ENCODE measurements at regions not wholly inside any gene's neighbourhood (a gene's known extent, or its start where the extent isn't known, plus 50 kb on each side); places are given as distances from the start of the nearest gene placed in this dataset.

DNA sequence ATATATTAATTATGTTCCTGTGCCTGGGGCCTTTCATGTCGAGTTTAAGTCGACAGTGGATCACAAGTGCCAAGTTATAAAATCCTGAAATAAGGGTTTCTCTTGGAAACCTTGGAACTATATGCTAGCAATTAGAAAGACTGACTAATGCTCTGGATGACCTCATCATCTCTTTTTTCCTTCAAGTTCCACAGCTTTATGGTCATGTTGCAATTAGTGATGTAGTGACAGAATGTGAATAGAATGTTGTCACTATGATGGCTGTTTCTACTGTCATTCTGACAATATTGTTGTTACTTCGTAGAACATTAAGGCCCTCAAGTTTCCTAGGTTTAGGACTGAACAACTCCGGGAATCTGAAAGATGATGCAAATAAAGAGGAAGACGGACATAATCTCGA is 368.0 kb upstream of the SEMA6A start:
- Histone ChIP-seq H3K4me1 (no peaks in the 10 kb centered on the region), H3K4me3 (no peak overlapping the region), H3K36me3 (no peaks in the 10 kb centered on the region), H3K27ac (no peak overlapping the region), H3K9me3 (no peaks in the 10 kb centered on the region), H3K27me3 (no peaks in the 10 kb centered on the region)
- no peak for DNase-seq
- TF ChIP-seq POLR2A (IDR thresholded peaks at IDR 0.05) = no peak
- TF ChIP-seq, protein P1, sequence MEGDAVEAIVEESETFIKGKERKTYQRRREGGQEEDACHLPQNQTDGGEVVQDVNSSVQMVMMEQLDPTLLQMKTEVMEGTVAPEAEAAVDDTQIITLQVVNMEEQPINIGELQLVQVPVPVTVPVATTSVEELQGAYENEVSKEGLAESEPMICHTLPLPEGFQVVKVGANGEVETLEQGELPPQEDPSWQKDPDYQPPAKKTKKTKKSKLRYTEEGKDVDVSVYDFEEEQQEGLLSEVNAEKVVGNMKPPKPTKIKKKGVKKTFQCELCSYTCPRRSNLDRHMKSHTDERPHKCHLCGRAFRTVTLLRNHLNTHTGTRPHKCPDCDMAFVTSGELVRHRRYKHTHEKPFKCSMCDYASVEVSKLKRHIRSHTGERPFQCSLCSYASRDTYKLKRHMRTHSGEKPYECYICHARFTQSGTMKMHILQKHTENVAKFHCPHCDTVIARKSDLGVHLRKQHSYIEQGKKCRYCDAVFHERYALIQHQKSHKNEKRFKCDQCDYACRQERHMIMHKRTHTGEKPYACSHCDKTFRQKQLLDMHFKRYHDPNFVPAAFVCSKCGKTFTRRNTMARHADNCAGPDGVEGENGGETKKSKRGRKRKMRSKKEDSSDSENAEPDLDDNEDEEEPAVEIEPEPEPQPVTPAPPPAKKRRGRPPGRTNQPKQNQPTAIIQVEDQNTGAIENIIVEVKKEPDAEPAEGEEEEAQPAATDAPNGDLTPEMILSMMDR (IDR thresholded peaks at IDR 0.05) = no peak

DNA sequence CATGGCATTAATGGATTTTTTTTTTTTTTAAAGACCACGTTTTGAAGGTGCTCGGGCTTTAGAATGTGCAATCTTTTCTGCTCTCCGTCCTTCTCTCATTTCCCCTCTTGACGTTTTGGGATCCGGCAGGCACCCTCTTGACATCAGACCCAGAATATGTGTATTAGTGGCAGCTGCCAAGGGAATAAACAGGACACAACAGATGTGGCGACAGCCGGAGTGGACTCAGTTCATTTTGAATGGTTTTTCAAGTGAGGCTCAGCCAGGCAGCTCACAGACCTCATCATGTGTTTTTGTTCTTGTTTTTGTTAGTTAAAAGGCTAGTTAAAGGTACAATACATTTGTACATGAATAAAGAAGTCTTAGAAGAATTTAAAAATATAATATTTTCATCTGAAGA is 365.0 kb upstream of the SEMA6A start:
- H3K4me1 ChIP-seq = no peaks in the 10 kb centered on the region
- H3K27me3 ChIP-seq = no peaks in the 10 kb centered on the region
- H3K27ac ChIP-seq = no peak overlapping the region
- no peak for DNase-seq
- no peak for TF ChIP-seq POLR2A (IDR thresholded peaks at IDR 0.05)
- TF ChIP-seq, protein P1 (IDR thresholded peaks at IDR 0.05) = no peak
- no peaks in the 10 kb centered on the region for H3K36me3 ChIP-seq
- H3K9me3 ChIP-seq = no peaks in the 10 kb centered on the region
- no peak overlapping the region for H3K4me3 ChIP-seq

DNA sequence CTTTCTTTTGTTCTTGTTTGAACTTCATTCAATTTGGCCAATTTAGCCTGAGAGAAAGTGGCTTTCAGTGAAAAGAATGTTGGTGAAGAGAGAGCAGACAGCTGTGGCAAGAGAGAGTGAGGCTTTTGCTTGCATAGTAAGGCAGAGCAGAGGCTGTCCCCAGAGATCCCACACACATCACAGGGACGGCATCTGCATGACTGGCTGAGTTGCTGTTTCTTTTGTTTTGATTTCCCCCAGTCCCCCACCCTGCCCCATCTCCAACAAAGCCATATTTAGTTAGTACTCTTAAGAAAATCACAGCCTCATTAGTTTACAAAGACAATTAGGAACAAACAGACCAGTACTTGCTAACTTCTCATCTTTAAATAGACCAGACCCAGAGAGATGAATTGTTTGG is 363.9 kb upstream of the SEMA6A start:
- Histone ChIP-seq H3K36me3 (no peaks in the 10 kb centered on the region), H3K9me3 (no peaks in the 10 kb centered on the region), H3K27ac (no peak overlapping the region), H3K27me3 (no peaks in the 10 kb centered on the region), H3K4me3 (no peak overlapping the region), H3K4me1 (no peaks in the 10 kb centered on the region)
- DNase-seq = no peak
- TF ChIP-seq, protein P1 (IDR thresholded peaks at IDR 0.05) = no peak
- TF ChIP-seq POLR2A (IDR thresholded peaks at IDR 0.05) = no peak

DNA sequence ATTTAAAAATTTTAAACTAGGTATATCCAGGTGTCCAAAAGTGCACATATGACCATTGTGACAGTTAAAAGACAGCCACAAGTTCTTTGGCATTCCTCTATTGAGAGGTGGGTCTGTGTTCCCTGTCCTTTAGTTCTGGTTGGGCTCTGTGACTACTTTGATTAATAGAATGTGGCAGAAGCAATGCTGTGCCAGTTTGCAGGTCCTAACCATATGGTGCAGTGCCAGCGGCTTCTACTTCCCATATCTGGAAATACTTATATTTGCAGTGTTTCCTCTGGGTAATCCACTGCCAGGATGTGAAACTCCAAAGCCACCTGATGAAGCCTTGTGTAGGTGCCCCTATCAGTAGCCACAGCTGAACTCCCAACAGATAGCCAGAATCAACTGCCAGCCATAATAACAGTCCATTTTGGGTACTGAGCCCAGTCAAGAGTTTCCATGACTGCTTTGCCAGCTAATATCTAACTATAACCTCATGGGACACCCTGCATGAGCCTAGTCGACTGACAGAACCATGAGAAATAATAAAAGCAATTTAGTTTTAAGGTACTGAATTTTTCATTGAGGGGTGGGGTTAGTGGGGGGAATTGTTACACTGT is 361.0 kb upstream of the SEMA6A start:
- H3K27me3 ChIP-seq = no peaks in the 10 kb centered on the region
- TF ChIP-seq, protein P1 (IDR thresholded peaks at IDR 0.05) = no peak
- no peak for DNase-seq
- H3K36me3 ChIP-seq = no peaks in the 10 kb centered on the region
- no peaks in the 10 kb centered on the region for H3K9me3 ChIP-seq
- no peak overlapping the region for H3K4me3 ChIP-seq
- H3K4me1 ChIP-seq = no peaks in the 10 kb centered on the region
- no peak overlapping the region for H3K27ac ChIP-seq

DNA sequence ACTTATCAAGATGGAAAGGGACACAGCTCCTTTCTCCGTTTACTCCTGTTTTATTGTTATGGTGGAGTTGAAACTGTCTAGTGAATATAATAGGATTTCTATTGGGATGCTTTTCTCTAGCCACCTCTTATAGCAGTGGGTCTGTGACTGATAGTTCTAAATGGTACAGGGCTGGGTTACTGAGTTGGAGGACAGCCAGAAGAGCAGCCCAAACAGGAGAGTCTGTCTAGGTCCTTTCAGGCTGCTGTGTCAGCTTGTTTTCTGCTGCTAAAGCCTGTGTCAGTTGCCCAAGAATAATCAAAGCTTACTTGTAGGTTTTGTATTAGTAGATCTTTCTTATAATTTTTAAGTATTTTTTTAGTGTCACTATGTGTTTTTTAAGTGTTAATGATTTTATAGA is 356.0 kb upstream of the SEMA6A start:
- no peaks in the 10 kb centered on the region for H3K9me3 ChIP-seq
- TF ChIP-seq POLR2A (IDR thresholded peaks at IDR 0.05) = no peak
- TF ChIP-seq, protein P1 (IDR thresholded peaks at IDR 0.05) = no peak
- H3K4me3 ChIP-seq = no peak overlapping the region
- no peaks in the 10 kb centered on the region for H3K4me1 ChIP-seq
- no peaks in the 10 kb centered on the region for H3K36me3 ChIP-seq
- no peak for DNase-seq
- no peaks in the 10 kb centered on the region for H3K27me3 ChIP-seq
- no peak overlapping the region for H3K27ac ChIP-seq

DNA sequence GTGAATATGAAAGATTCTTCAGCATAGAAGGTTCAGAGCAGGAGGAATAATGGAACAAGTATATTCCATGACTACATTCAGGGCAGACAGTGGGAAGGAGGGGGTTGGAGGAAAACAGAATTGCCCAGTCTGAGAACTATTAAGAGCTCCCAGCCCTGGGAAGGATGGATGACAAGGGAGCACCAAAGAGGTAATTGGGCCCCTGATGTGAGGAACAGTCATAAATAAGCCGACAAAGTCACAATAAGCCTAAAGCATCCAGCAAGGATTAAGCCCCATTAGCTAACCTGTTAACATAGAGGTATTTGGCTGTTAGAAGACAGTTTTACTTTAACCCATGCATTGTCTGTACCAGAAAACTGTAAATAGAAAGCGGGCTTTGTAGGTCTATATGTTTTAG is 348.7 kb upstream of the SEMA6A start:
- Histone ChIP-seq H3K27me3 (no peaks in the 10 kb centered on the region), H3K36me3 (no peaks in the 10 kb centered on the region), H3K4me1 (no peaks in the 10 kb centered on the region), H3K9me3 (no peaks in the 10 kb centered on the region), H3K4me3 (no peak overlapping the region), H3K27ac (no peak overlapping the region)
- TF ChIP-seq, protein P1 (IDR thresholded peaks at IDR 0.05) = no peak
- no peak for TF ChIP-seq POLR2A (IDR thresholded peaks at IDR 0.05)
- DNase-seq = no peak

All from Peyer's patch (tissue), 4 donors.